Immature natural killer cell (primary cell): ENCODE measurements at regions not wholly inside any gene's neighbourhood (a gene's known extent, or its start where the extent isn't known, plus 50 kb on each side); places are given as distances from the start of the nearest gene placed in this dataset.
"Not testable (repeated sequence)": the region's sequence is repeated elsewhere in the genome, so short reads cannot be mapped to it uniquely, and the experiment has no call there.

ENCODE experiments used
- DNase-seq, 3 donors: peaks; one replicate each; pipeline ENCODE4 v3.0.0; 2022; ENCODE audit warnings: mixed read lengths in 1 of 3
- H3K27ac Mint-ChIP-seq, 6 donors: one replicate each; pipeline ENCODE4 v1.8.0; 2020; ENCODE audit warnings: mixed read lengths in 6 of 6, mild to moderate bottlenecking in 5 of 6, inconsistent platforms in 4 of 6, moderate library complexity in 3 of 6
- H3K27me3 Mint-ChIP-seq, 3 donors: one replicate each; pipeline ENCODE4 v1.8.0; 2020 to 2021; ENCODE audit warnings: low read depth in 3 of 3, mild to moderate bottlenecking in 3 of 3, mixed read lengths in 3 of 3, moderate library complexity in 3 of 3, inconsistent platforms in 1 of 3
- H3K36me3 Mint-ChIP-seq, 3 donors: one replicate each; pipeline ENCODE4 v1.8.0; 2020; ENCODE audit warnings: mixed read lengths in 3 of 3, inconsistent platforms in 2 of 3, mild to moderate bottlenecking in 2 of 3
- H3K4me1 Mint-ChIP-seq, 2 donors: one replicate each; pipeline ENCODE4 v1.8.0; 2020; ENCODE audit warnings: inconsistent platforms in 2 of 2, mild to moderate bottlenecking in 2 of 2, mixed read lengths in 2 of 2, moderate library complexity in 1 of 2
- H3K4me3 Mint-ChIP-seq, 5 donors: one replicate each; pipeline ENCODE4 v1.8.0; 2020; ENCODE audit warnings: mild to moderate bottlenecking in 5 of 5, mixed read lengths in 5 of 5, inconsistent platforms in 3 of 5, moderate library complexity in 3 of 5
- H3K9me3 Mint-ChIP-seq, 6 donors: one replicate each; pipeline ENCODE4 v1.8.0; 2020; ENCODE audit warnings: mild to moderate bottlenecking in 6 of 6, mixed read lengths in 6 of 6, inconsistent platforms in 4 of 6, moderate library complexity in 3 of 6

DNA sequence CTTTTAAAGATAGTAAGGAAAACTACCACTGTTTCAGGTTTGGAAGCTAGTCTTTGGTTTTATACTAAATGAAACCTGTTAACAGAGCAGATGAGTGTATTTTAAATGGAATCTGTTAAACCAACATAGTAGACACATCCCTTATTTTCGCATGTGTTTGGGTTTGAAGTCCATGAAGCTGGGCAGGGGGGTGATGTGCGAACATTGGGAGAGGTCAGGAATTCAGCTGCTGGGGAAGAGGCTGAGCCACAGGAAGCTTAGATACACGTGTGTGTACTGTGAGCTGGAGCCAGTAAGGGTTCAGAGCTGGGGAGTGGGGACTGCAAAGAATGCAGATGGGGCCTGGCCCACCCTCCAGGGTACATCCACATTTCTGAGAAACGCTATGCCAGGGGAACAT lies 176.9 kb downstream of the VAPA start:
- DNase-seq = no peak
- Mint-ChIP-seq H3K4me1 (no peaks in the 10 kb centered on the region), H3K9me3 (no peaks in the 10 kb centered on the region), H3K27me3 (peaks cover 2 to 6% (median 3%) of the 10 kb centered on the region in 3 donors), H3K36me3 (no peaks in the 10 kb centered on the region), H3K4me3 (no peak overlapping the region), H3K27ac (no peak overlapping the region)

GRCh38 chr18:10093445-10093844 lies 179.6 kb downstream of the VAPA start:
- DNase-seq = no peak
- no peak overlapping the region for H3K4me3 Mint-ChIP-seq
- H3K27ac Mint-ChIP-seq = no peak overlapping the region
- H3K4me1 Mint-ChIP-seq = no peaks in the 10 kb centered on the region
- peaks cover 2 to 5% (median 3%) of the 10 kb centered on the region in 3 donors for H3K27me3 Mint-ChIP-seq
- no peaks in the 10 kb centered on the region for H3K9me3 Mint-ChIP-seq
- no peaks in the 10 kb centered on the region for H3K36me3 Mint-ChIP-seq

GRCh38 chr18:10094154-10094553 lies 180.3 kb downstream of the VAPA start:
- Mint-ChIP-seq H3K27me3 (peaks cover 2 to 5% (median 3%) of the 10 kb centered on the region in 3 donors), H3K9me3 (no peaks in the 10 kb centered on the region), H3K36me3 (no peaks in the 10 kb centered on the region), H3K4me1 (no peaks in the 10 kb centered on the region), H3K4me3 (no peak overlapping the region), H3K27ac (no peak overlapping the region)
- DNase-seq = no peak

DNA sequence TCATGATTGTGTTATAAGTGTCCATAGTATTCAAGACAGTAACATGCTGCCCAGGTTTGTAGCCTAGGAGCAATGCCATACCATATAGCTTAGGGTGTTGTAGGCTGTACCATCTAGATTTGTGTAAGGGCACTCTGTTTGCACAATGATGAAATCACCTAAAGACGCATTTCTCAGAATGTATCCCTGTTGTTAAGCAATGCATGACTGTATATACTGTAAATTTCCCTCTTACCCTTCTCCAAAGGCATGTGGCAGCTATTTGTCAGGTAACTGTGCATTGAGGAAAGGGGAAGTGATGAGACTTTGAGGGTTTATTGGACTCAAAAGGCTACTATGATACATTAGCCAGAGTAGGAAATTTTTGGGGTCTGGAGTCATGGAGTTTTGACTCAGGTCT lies 180.8 kb downstream of the VAPA start:
- Mint-ChIP-seq H3K36me3 (no peaks in the 10 kb centered on the region), H3K4me3 (no peak overlapping the region), H3K27ac (no peak overlapping the region), H3K27me3 (peaks cover 2 to 5% (median 3%) of the 10 kb centered on the region in 3 donors), H3K4me1 (no peaks in the 10 kb centered on the region), H3K9me3 (no peaks in the 10 kb centered on the region)
- DNase-seq = no peak

DNA sequence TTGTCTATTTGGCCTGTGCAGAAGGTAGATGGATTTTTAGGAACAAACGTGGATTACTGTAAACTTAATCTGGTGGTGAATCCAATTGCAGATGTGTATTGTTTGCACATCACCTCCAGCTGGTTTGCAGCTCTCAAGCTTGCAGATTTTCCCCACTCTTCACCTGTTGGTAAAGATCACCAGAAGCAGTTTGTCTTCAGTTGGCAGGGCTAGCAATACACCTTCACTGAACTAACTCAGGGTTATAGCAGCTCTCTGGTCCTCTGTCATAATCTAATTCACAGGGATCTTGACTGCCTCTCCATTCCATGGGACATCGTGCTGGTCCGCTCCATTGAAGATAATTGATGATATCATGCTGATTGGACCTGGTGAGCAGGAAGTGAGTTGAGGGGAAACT lies 181.5 kb downstream of the VAPA start:
- Mint-ChIP-seq H3K4me1 (no peaks in the 10 kb centered on the region), H3K27me3 (peaks cover 0 to 5% (median 3%) of the 10 kb centered on the region in 3 donors), H3K36me3 (no peaks in the 10 kb centered on the region)

DNA sequence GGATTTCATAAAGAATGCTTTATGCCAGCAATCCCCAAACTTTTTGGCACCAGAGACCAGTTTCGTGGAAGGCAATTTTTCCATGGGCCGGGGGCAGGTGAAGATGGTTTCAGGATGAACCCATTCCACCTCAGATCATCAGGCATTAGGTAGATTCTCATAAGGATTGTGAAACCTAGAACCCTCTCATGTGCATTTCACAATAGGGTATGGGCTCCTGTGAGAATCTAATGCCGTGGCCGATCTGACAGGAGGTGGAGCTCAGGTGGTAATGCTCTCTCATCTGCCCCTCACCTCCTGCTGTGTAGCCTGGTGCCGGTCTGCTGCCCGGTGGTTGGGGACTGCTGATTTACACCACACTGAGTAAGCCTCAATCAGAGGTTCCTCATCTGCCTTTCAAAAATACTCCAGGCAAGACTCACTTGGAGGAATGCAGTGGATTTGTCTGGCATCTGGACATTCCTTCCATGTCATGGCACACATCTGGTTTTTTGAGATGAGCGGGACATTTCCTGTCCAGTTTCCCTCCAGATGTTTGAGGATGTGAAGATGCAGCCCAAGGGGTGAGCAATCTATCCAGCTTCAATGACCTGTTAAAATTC lies 185.8 kb downstream of the VAPA start:
- Mint-ChIP-seq H3K9me3 (no peaks in the 10 kb centered on the region), H3K36me3 (no peaks in the 10 kb centered on the region), H3K27me3 (peaks cover 0 to 2% (median 0%) of the 10 kb centered on the region in 3 donors), H3K4me3 (no peak overlapping the region), H3K27ac (no peak overlapping the region), H3K4me1 (no peaks in the 10 kb centered on the region)
- no peak for DNase-seq

More for the DNA sequence above, 181.5 kb downstream of the VAPA start:
- no peak for DNase-seq
- Mint-ChIP-seq H3K27ac (no peak overlapping the region), H3K4me3 (no peak overlapping the region), H3K9me3 (no peaks in the 10 kb centered on the region)

GRCh38 chr18:10100196-10100595 lies 186.4 kb downstream of the VAPA start:
- Mint-ChIP-seq H3K27me3 (peaks cover 0 to 2% (median 0%) of the 10 kb centered on the region in 3 donors), H3K36me3 (no peaks in the 10 kb centered on the region), H3K4me1 (no peaks in the 10 kb centered on the region), H3K9me3 (no peaks in the 10 kb centered on the region), H3K27ac (no peak overlapping the region), H3K4me3 (no peak overlapping the region)
- no peak for DNase-seq

GRCh38 chr18:10100941-10101701 lies 187.3 kb downstream of the VAPA start:
- H3K27me3 Mint-ChIP-seq = peaks cover 0 to 2% (median 0%) of the 10 kb centered on the region in 3 donors
- H3K36me3 Mint-ChIP-seq = no peaks in the 10 kb centered on the region
- H3K27ac Mint-ChIP-seq = no peak overlapping the region
- H3K4me3 Mint-ChIP-seq = no peak overlapping the region
- DNase-seq = no peak
- H3K9me3 Mint-ChIP-seq = no peaks in the 10 kb centered on the region
- H3K4me1 Mint-ChIP-seq = no peaks in the 10 kb centered on the region

DNA sequence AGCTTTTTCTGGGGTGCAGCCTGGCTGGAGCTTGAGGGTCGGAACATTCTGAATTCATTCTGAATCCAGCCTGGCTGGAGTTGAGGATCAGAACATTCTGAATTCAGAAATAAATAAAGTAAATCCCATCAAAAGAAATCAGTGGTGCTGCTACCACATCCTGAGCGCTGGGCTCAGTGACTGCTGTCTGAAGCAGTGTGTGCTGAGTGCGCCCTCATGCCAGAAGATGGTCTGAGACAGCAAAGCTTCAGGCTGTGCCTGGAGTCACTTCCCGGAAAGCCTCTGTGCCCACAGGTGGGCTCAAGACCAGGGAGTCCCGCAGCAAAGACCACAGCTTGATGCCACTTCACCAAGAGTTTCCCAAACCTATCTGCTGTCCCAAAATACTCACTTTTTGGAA lies 187.9 kb downstream of the VAPA start:
- H3K27ac Mint-ChIP-seq = no peak overlapping the region
- no peak overlapping the region for H3K4me3 Mint-ChIP-seq
- H3K27me3 Mint-ChIP-seq = peaks cover 0 to 2% (median 0%) of the 10 kb centered on the region in 3 donors
- DNase-seq = no peak
- no peaks in the 10 kb centered on the region for H3K9me3 Mint-ChIP-seq
- H3K4me1 Mint-ChIP-seq = no peaks in the 10 kb centered on the region
- H3K36me3 Mint-ChIP-seq = no peaks in the 10 kb centered on the region

- not testable (repeated sequence) for H3K27ac Mint-ChIP-seq, H3K4me3 Mint-ChIP-seq
Measured at GRCh38 chr18:10105118-10105517, 191.3 kb downstream of the VAPA start.

DNA sequence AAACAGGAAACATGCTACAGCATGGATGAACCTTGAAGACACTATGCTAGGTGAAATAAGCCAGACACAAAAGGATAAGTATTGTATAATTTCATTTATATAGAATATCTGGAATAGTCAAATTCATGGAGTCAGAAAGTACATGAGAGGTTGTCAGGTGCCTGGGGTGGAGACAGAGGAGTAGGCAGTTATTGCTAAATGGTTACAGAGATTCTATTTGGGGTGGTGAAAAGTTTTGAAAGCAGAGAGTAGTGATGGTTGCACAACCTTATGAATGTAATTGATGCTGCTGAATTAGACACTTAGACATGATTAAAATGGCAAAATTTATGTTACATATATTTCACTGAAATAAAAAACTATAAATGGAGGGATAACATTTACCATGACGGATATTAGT lies 197.4 kb downstream of the VAPA start:
- Mint-ChIP-seq H3K27ac (no peak overlapping the region), H3K4me1 (no peaks in the 10 kb centered on the region), H3K27me3 (peaks cover 0 to 2% (median 0%) of the 10 kb centered on the region in 3 donors), H3K36me3 (no peaks in the 10 kb centered on the region), H3K9me3 (peaks cover 0 to 9% (median 0%) of the 10 kb centered on the region in 6 donors), H3K4me3 (no peak overlapping the region)
- no peak for DNase-seq

More at GRCh38 chr18:10105118-10105517, 191.3 kb downstream of the VAPA start:
- H3K36me3 Mint-ChIP-seq, H3K27me3 Mint-ChIP-seq, DNase-seq, H3K4me1 Mint-ChIP-seq, H3K9me3 Mint-ChIP-seq: not testable (repeated sequence)

DNA sequence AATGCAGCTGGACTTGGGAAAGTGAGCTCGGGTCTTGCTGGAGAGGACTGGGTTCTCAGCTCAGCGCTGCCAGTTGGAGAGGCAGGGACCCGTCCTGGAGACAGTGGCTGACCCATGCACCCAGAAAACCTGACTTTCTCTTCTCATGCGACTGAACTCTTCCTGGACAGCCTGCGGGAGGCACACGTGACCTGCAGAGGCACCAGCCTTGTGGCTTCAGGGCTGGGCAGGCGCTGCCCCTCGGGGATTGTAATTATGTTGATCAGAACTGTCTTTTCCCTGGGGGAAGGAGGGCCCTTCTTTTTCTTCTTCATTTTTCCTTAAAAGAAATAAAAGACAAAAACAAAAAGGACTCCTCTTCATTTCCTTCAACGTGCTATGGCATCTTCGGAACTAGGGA lies 198.1 kb downstream of the VAPA start:
- H3K27me3 Mint-ChIP-seq = peaks cover 0 to 2% (median 1%) of the 10 kb centered on the region in 3 donors
- no peak overlapping the region for H3K27ac Mint-ChIP-seq
- DNase-seq = no peak
- H3K4me1 Mint-ChIP-seq = no peaks in the 10 kb centered on the region
- no peak overlapping the region for H3K4me3 Mint-ChIP-seq
- H3K36me3 Mint-ChIP-seq = no peaks in the 10 kb centered on the region
- peaks cover 0 to 9% (median 0%) of the 10 kb centered on the region in 6 donors for H3K9me3 Mint-ChIP-seq

DNA sequence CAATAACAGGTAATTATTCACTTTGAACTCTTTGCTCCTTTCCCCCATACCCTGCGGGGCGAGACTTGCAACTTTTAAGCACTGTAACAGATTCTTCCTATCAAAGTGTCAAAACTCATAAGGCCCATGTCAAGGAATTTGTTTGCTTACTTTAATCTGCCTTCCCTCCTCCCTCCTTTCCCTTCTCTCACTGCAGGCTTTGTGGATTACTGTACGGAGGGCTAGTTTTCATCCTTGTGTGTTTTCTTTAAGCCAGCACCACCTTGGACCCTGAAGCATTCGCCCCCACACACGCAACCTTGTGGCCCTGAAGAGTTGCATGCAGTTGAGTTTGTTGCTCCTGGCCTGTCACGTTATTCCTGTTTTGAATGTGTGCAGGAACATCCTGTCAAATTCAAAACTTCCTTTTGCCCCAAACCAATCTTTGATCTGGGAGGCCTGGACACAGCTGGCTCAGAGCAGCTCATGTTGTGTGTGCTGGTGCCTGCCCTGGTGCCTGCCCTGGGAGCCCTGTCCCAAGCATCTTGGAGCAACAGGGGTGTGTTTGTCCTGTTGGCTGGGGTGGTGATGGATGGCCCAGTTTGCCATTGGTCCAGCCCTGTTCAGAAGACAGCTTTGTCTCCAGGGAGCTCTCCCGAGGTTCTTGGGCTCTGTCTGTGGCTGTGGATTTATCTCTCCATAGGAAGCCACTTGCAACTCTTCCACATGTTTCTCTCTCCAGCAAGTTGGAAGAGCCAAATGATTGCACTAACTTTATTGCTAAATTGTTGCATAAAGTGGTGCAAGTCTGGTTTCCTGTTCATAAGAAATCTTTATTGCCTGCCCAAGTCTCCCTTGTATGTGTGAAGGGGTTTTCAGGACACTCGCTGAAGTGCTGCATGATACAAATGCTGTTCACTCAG lies 199.6 kb downstream of the VAPA start:
- H3K4me3 Mint-ChIP-seq = no peak overlapping the region
- no peaks in the 10 kb centered on the region for H3K36me3 Mint-ChIP-seq
- no peak overlapping the region for H3K27ac Mint-ChIP-seq
- DNase-seq = no peak
- H3K27me3 Mint-ChIP-seq = peaks cover 0 to 2% (median 1%) of the 10 kb centered on the region in 3 donors
- peaks cover 0 to 5% (median 0%) of the 10 kb centered on the region in 6 donors for H3K9me3 Mint-ChIP-seq
- H3K4me1 Mint-ChIP-seq = no peaks in the 10 kb centered on the region
